HG03571 (cell line): ENCODE measurements at regions not wholly inside any gene's neighbourhood (a gene's known extent, or its start where the extent isn't known, plus 50 kb on each side); places are given as distances from the start of the nearest gene placed in this dataset.
"Not testable (repeated sequence)": the region's sequence is repeated elsewhere in the genome, so short reads cannot be mapped to it uniquely, and the experiment has no call there.

Source experiments
- ATAC-seq: cut with Tn5 transposase; IDR thresholded peaks from one replicate; pipeline ENCODE4 v1.9.1; 2021; ENCODE audit not compliant: unreplicated experiment

DNA sequence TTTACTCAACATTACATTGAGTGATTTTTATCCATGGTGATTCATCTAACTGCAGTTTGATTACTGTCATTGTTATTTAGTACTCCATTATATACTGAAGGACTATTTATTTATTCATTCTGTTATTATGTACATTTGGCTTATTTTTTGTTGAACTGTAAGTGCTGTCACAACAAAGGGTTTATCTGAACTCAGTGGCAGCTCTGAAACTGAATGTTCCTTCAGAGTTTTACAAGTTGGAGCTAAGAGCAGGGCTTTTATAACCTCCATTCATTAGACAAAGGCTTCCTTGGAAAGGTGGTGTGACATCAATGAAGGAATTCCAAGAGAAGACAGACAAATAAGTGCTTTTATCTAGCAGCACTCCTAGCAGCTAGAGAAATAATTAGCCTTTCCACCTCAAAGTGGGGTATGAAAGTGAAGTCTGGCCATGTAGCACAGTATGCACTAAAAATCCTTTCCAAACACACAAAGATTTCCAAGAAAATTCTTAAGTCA, 83.3 kb upstream of the GORAB start:
- no peak for ATAC-seq

- not testable (repeated sequence) for ATAC-seq
Observed at GRCh38 chr1:170457325-170458050, 74.5 kb upstream of the GORAB start.

- no peak for ATAC-seq
Observed at GRCh38 chr1:170460001-170460400, 72.0 kb upstream of the GORAB start.

DNA sequence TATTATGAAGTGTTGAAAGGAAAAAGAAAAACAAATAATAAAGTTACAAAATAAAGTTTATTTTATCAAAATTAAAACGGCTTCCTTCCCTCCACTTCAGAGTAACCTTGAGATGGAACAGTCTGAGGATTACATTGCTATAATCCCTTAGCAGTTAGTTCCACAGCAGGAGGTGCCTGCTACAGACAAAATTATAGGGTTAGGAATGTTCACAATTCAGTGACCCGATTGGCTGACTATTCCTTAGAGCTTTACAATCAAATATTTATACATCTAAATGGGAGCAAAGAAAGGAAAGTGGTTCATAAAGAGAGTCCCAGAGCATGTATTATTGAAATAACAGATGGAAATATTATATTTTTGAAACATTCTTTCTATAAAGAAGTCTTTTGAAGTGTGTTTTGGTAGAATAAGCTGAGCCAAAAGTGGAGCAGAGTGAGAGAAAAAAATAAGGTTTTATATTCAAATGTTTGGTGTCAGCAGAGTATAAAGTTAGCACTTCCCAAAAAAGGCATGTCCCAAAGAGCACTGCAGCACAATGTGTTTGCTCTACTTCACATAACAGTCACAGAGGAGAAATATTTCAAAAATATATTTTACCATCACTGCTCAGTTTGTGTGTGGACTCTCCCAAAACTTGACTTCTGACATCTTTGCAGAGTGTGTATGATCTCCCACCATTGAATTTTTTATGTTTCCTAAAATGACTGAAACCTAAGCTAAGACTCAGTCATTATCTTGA, 71.4 kb upstream of the GORAB start:
- ATAC-seq, result no peak

DNA sequence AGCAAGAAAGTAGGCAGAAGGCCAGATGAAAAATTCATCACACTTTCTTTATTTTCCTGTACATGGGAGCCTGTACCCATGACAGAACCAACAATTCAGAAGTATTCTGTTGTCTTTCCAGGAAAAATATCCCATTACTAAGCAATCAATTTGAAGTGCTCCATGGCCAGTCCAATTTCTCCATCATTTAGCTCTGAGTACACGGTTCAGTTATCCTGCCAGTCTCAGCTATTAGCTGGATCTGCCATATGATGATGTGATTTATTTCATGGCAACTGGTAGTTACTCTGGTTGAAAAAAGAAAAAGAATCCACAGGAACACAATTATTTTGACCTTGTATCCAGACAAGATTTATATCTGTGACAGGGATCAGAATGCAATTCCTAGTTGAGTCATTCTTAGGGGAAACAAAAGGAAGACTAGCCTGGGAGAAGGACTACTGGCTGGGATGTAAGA, 70.6 kb upstream of the GORAB start:
- ATAC-seq, result no peak

DNA sequence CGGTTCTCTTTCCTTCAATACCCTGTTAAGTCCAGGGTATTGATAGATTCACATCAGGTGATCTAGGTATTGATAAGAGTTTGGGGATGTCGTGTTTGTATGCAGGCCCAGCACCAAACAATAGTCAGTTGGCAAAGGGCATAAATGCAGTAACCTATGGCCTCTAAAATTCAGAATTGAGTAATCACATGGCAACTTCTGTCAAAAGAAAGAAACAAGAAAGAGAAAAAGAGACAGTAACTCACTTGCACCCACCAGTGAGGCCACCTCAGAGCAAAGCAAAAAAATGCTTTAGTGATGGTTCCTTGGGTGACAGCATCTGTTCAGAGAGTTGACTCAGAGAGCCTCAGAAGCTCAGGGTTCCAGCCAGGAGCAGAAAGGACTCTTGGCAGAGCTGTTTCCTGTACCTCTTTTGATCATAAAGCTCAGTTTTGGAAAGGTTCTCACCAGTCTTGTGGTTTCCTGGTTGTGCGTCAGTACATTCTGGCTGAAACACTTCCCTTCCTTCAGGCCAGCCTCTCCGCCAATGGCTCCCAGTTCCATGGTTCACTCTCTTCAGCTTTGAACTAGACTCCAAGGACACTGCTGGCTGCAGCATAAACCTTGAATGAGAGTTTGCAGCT, 70.1 kb upstream of the GORAB start:
- ATAC-seq, result no peak

DNA sequence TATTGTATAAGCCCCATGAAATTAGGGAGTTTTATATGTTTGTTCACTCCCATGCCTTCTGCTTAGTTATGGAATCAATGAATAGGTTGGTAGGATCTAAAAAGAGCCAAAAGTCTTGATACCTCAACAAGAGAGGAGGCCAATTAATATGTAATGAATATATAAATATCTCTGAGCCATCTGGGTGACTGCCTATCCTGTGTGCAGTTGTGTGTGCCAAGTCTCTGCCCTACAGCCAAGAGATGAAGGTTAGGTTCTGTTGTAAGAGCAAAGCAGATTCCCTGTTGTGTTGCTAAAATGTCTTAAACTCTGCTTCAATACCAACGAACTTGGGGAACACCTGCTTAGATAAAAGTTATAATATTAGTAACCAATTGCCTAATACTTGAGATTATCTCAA, 61.8 kb upstream of the GORAB start:
- no peak for ATAC-seq

DNA sequence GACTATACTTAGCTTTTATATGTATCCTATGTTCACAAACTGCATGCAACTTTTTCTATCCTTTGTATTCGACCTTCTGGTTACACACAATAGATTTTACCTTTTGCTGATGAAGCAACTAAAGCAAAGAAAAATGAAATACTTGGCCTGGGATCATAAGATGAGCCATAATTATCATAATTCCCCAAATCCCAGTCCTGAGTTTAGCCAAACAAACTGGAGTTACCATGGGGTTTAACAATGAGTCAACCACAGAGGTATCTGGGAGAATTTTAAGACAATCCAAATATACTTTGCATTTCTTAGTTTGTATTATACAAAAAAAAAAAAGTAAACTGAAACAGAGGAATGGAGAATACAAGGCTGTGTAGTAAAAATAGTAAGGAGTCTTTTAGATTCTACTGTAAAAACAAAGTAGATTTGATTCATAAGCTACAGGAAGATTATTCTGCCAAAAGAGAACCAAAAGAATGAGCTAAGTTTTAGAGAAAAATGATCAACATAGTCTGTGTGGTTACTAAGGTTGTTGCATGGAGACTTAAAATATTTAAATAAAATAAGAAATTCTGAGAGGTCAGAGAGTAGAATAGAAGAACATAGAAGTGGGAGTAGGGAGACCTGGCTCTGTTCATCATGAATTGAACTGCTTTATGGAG, 60.4 kb upstream of the GORAB start:
- no peak for ATAC-seq

GRCh38 chr1:170481000-170481399, 51.0 kb upstream of the GORAB start:
- no peak for ATAC-seq
